Psoas muscle (tissue), 7 donors: ENCODE measurements at regions not wholly inside any gene's neighbourhood (a gene's known extent, or its start where the extent isn't known, plus 50 kb on each side); places are given as distances from the start of the nearest gene placed in this dataset.
"Not testable (repeated sequence)": the region's sequence is repeated elsewhere in the genome, so short reads cannot be mapped to it uniquely, and the experiment has no call there.

Experiments used
- ATAC-seq, 4 donors: fragments of 200-7000 bp; cut with Tn5 transposase; one replicate each; pipeline ENCODE4 v1.9.1; 2020; ENCODE audit warnings: moderate library complexity in 3 of 4, mild to moderate bottlenecking in 2 of 4
- DNase-seq, 2 donors: peaks; one replicate each; pipeline ENCODE4 v3.0.0-alpha.2; 2020
- H3K27ac ChIP-seq: fragments of 200-600 bp; one replicate; pipeline ENCODE4 v1.8.0; 2022
- H3K27me3 ChIP-seq, 3 donors: fragments of 200-600 bp in 1 of 3; one replicate each; pipeline versions ENCODE4 v1.6.1 to v1.8.0; 2013 to 2022; ENCODE audit warnings: low read length in 2 of 3, mild to moderate bottlenecking in 2 of 3, moderate library complexity in 1 of 3; ENCODE audit not compliant: insufficient read depth in 3 of 3
- H3K36me3 ChIP-seq, 2 donors: fragments of 200-600 bp in 1 of 2; one replicate each; pipeline versions ENCODE4 v1.6.1 to v1.8.0; 2013 to 2022; ENCODE audit warnings: low read depth in 1 of 2, mild to moderate bottlenecking in 1 of 2, moderate library complexity in 1 of 2; ENCODE audit not compliant: insufficient read depth in 1 of 2
- H3K4me1 ChIP-seq: fragments of 200-600 bp; one replicate; pipeline ENCODE4 v1.8.0; 2022
- H3K4me3 ChIP-seq: fragments of 200-600 bp; one replicate; pipeline ENCODE4 v1.8.0; 2022; ENCODE audit warnings: mild to moderate bottlenecking
- H3K9me3 ChIP-seq: fragments of 200-600 bp; one replicate; pipeline ENCODE4 v1.8.0; 2022
- CTCF ChIP-seq: fragments of 200-600 bp; IDR thresholded peaks from one replicate; pipeline ENCODE4 v1.8.0; 2022; ENCODE audit warnings: antibody characterized with exemption
- WGBS, 3 donors: extraction: QIAGEN DNeasy Blood & Tissue Kit; methylation state at CpG; one replicate each; pipeline versions ENCODE4 v1.1.6 to v1.1.7; 2013; 5-methylcytosine and 5-hydroxymethylcytosine counted together
- intact Hi-C, 2 donors: fragments of 100-400 bp; cut with DNase I; formaldehyde crosslinking; loops; one replicate each; pipeline versions ENCODE4 v1.11.0 to v1.14.2; 2022
- donor health status: healthy with polysubstance abuse.
- donor health status: DM: no; HTN: no; CAD: no; lungs with moderate emphysema.
- donor health status: Bipolar disorder and iron deficiency.
- donor health status: healthy.
- donor health status: DM: yes; HTN: yes; CAD: no.
- donor health status: DM: no; HTN: no; CAD: no.
- donor health status: DM: yes; HTN: yes; CAD: no.

- Histone ChIP-seq H3K27me3 (no peaks in the 10 kb centered on the region), H3K9me3 (peaks cover 17% of the 10 kb centered on the region), H3K4me3 (no peak overlapping the region), H3K4me1 (no peaks in the 10 kb centered on the region), H3K27ac (no peak overlapping the region), H3K36me3 (no peaks in the 10 kb centered on the region)
- no peak for ATAC-seq
- WGBS, 3 donors: 78 to 88% (median 84%) methylated on average over 6 of the region's 6 CpGs
- TF ChIP-seq CTCF: no peak
- intact Hi-C loops: no loop called here
- DNase-seq: peak in 1 of 2 donors; percentile 42
Measured at GRCh38 chr15:25172691-25173090, 217.9 kb downstream of the SNRPN start.

GRCh38 chr15:25173241-25174028 is 218.6 kb downstream of the SNRPN start:
- DNase-seq: peak; percentile 1 to 26
- Histone ChIP-seq H3K27me3 (no peaks in the 10 kb centered on the region), H3K9me3 (peaks cover 17% of the 10 kb centered on the region), H3K4me3 (no peak overlapping the region), H3K27ac (no peak overlapping the region), H3K36me3 (no peaks in the 10 kb centered on the region), H3K4me1 (no peaks in the 10 kb centered on the region)
- WGBS, 3 donors: 82 to 89% (median 86%) methylated on average over 12 to 13 of the region's 13 CpGs
- no peak for TF ChIP-seq CTCF
- ATAC-seq: no peak
- intact Hi-C loops: no loop called here

GRCh38 chr15:25174149-25174548 is 219.4 kb downstream of the SNRPN start:
- ATAC-seq, H3K27me3 ChIP-seq, intact Hi-C loops, H3K36me3 ChIP-seq, H3K4me3 ChIP-seq, H3K4me1 ChIP-seq, H3K27ac ChIP-seq, DNase-seq: not testable (repeated sequence)
- 83 to 88% (median 86%) methylated on average over 10 of the region's 10 CpGs for WGBS, 3 donors
- H3K9me3 ChIP-seq: peaks cover 17% of the 10 kb centered on the region

GRCh38 chr15:25175033-25175788 is 220.4 kb downstream of the SNRPN start:
- intact Hi-C loops: no loop called here
- no peak for TF ChIP-seq CTCF
- WGBS, 3 donors: 75 to 85% (median 82%) methylated on average over 5 to 8 of the region's 8 CpGs
- no peak overlapping the region for H3K4me3 ChIP-seq
- no peaks in the 10 kb centered on the region for H3K27me3 ChIP-seq
- DNase-seq: peak; percentile 5 to 48
- H3K36me3 ChIP-seq: no peaks in the 10 kb centered on the region
- peaks cover 13% of the 10 kb centered on the region for H3K9me3 ChIP-seq
- no peak for ATAC-seq
- H3K4me1 ChIP-seq: no peaks in the 10 kb centered on the region
- no peak overlapping the region for H3K27ac ChIP-seq
